Pancreas (tissue), 10 donors: ENCODE measurements at regions not wholly inside any gene's neighbourhood (a gene's known extent, or its start where the extent isn't known, plus 50 kb on each side); places are given as distances from the start of the nearest gene placed in this dataset.

Source experiments
- ATAC-seq, 4 donors: fragments of 200-7000 bp; cut with Tn5 transposase; one replicate each; pipeline versions ENCODE4 v1.8.0 to v1.9.1; 2020; ENCODE audit warnings: mild to moderate bottlenecking in 4 of 4, moderate library complexity in 4 of 4
- DNase-seq, 6 donors: peaks; one replicate each; pipeline ENCODE4 v3.0.0-alpha.2; 2020
- FAIRE-seq: peaks from 2 replicates; lab custom pipeline; 2012; peaks lifted over from hg19 to GRCh38; lab: Jason Lieb, UNC
- H3K27ac ChIP-seq, 4 donors: fragments of 200-600 bp; sonication (generic); 1 replicate in 3 of 4; 2 replicates in 1 of 4; pipeline versions ENCODE4 v1.5.0 to v1.8.0; 2020
- H3K27me3 ChIP-seq, 4 donors: fragments of 200-600 bp; one replicate each; pipeline ENCODE4 v1.8.0; 2021
- H3K36me3 ChIP-seq, 3 donors: fragments of 200-600 bp; sonication (generic) in 1 of 3; one replicate each; pipeline versions ENCODE4 v1.5.0 to v1.8.0; 2020 to 2021
- H3K4me1 ChIP-seq, 3 donors: fragments of 200-600 bp; one replicate each; pipeline ENCODE4 v1.8.0; 2021
- H3K4me3 ChIP-seq, 4 donors: fragments of 200-600 bp; sonication (generic) in 2 of 4; one replicate each; pipeline versions ENCODE4 v1.5.0 to v1.8.0; 2020 to 2021
- H3K9me3 ChIP-seq, 4 donors: fragments of 200-600 bp; one replicate each; pipeline ENCODE4 v1.8.0; 2021
- WGBS, 2 donors: extraction: QIAGEN DNeasy Blood & Tissue Kit; methylation state at CpG; one replicate each; pipeline ENCODE4 v1.1.7; 2013; 5-methylcytosine and 5-hydroxymethylcytosine counted together
- intact Hi-C, 3 donors: fragments of 100-400 bp; cut with DNase I; formaldehyde crosslinking; loops; one replicate each; pipeline versions ENCODE4 v1.11.1 to v1.14.2; 2022
- TF ChIP-seq, protein P1 (sequence below), 4 donors: fragments of 200-600 bp; sonication (generic) in 3 of 4; IDR thresholded peaks; one replicate each; pipeline versions ENCODE4 v1.5.0 to v1.8.0; 2021; ENCODE audit warnings: antibody characterized with exemption in 4 of 4
- donor health status: healthy with polysubstance abuse.
- donor health status: DM: no; HTN: no; CAD: no; lungs with moderate emphysema.
- donor health status: DM: no; HTN: no; CAD: no.
- donor health status: control.
- donor health status: control.
- donor health status: Bipolar disorder and iron deficiency.
- donor health status: DM: yes; HTN: yes; CAD: no.
- donor health status: DM: no; HTN: no; CAD: no.
- donor health status: DM: no; HTN: no; CAD: no.
- donor health status: DM: yes; HTN: yes; CAD: no.

GRCh38 chr6:141728330-141728729 lies 404.4 kb upstream of the GJE1 start:
- TF ChIP-seq, protein P1, sequence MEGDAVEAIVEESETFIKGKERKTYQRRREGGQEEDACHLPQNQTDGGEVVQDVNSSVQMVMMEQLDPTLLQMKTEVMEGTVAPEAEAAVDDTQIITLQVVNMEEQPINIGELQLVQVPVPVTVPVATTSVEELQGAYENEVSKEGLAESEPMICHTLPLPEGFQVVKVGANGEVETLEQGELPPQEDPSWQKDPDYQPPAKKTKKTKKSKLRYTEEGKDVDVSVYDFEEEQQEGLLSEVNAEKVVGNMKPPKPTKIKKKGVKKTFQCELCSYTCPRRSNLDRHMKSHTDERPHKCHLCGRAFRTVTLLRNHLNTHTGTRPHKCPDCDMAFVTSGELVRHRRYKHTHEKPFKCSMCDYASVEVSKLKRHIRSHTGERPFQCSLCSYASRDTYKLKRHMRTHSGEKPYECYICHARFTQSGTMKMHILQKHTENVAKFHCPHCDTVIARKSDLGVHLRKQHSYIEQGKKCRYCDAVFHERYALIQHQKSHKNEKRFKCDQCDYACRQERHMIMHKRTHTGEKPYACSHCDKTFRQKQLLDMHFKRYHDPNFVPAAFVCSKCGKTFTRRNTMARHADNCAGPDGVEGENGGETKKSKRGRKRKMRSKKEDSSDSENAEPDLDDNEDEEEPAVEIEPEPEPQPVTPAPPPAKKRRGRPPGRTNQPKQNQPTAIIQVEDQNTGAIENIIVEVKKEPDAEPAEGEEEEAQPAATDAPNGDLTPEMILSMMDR (IDR thresholded peaks at IDR 0.05) = no peak
- no peak for ATAC-seq
- WGBS, 2 donors = 48 to 55% methylated on average over 4 of the region's 4 CpGs
- no peak overlapping the region for H3K4me3 ChIP-seq
- intact Hi-C loops = no loop called here
- no peaks in the 10 kb centered on the region for H3K4me1 ChIP-seq
- no peak for DNase-seq
- H3K36me3 ChIP-seq = no peaks in the 10 kb centered on the region
- FAIRE-seq = no peak
- no peaks in the 10 kb centered on the region for H3K27me3 ChIP-seq
- peaks cover 0 to 3% (median 0%) of the 10 kb centered on the region in 4 donors for H3K9me3 ChIP-seq
- H3K27ac ChIP-seq = no peak overlapping the region

DNA sequence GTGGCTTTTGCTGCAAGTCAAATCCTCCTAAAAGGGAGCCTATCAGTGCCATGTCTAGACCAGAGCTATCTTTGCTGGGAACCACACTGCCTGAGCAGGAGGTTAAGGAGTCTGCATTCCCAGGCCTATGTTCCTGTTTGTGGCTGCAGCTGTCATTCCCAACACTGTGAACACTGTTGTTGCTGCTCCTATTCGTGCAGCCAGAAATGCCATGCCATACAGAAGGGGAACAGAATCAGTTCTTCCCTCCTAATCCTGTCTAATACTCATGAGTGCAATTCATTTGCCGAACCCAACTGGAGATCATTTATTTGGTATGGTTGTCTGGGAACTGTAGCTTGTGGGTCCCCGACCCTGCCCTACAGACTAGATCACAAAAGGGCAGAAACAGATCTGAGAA lies 406.5 kb upstream of the GJE1 start:
- Histone ChIP-seq H3K4me3 (no peak overlapping the region), H3K36me3 (no peaks in the 10 kb centered on the region), H3K4me1 (no peaks in the 10 kb centered on the region), H3K27me3 (no peaks in the 10 kb centered on the region), H3K27ac (no peak overlapping the region), H3K9me3 (peaks cover 0 to 3% (median 0%) of the 10 kb centered on the region in 4 donors)
- intact Hi-C loops = no loop called here
- WGBS, 2 donors = 51 to 57% methylated on average over 3 of the region's 3 CpGs
- ATAC-seq = no peak
- no peak for FAIRE-seq
- TF ChIP-seq, protein P1 (IDR thresholded peaks at IDR 0.05) = no peak
- no peak for DNase-seq

- Histone ChIP-seq H3K27ac (no peak overlapping the region), H3K9me3 (no peaks in the 10 kb centered on the region), H3K4me1 (no peaks in the 10 kb centered on the region), H3K27me3 (no peaks in the 10 kb centered on the region), H3K4me3 (no peak overlapping the region), H3K36me3 (no peaks in the 10 kb centered on the region)
- DNase-seq (no peak), FAIRE-seq (no peak), ATAC-seq (no peak)
- 59 to 83% methylated on average over 1 of the region's 1 CpG for WGBS, 2 donors
- intact Hi-C loops = no loop called here
- TF ChIP-seq, protein P1 (IDR thresholded peaks at IDR 0.05) = no peak
These were observed 408.0 kb upstream of the GJE1 start for GRCh38 chr6:141724731-141725130.

GRCh38 chr6:141719476-141719875 lies 413.2 kb upstream of the GJE1 start:
- H3K27me3 ChIP-seq = no peaks in the 10 kb centered on the region
- FAIRE-seq = no peak
- H3K9me3 ChIP-seq = no peaks in the 10 kb centered on the region
- H3K4me1 ChIP-seq = no peaks in the 10 kb centered on the region
- no peak overlapping the region for H3K27ac ChIP-seq
- no peak for DNase-seq
- no peak for ATAC-seq
- intact Hi-C loops = no loop called here
- WGBS, 2 donors = 52 to 64% methylated on average over 5 of the region's 5 CpGs
- TF ChIP-seq, protein P1 (IDR thresholded peaks at IDR 0.05) = no peak
- no peaks in the 10 kb centered on the region for H3K36me3 ChIP-seq
- H3K4me3 ChIP-seq = no peak overlapping the region

- no peak overlapping the region for H3K27ac ChIP-seq
- no peaks in the 10 kb centered on the region for H3K36me3 ChIP-seq
- no peaks in the 10 kb centered on the region for H3K9me3 ChIP-seq
- FAIRE-seq = no peak
- no peaks in the 10 kb centered on the region for H3K27me3 ChIP-seq
- H3K4me3 ChIP-seq = no peak overlapping the region
- TF ChIP-seq, protein P1 (IDR thresholded peaks at IDR 0.05) = no peak
- intact Hi-C loops = no loop called here
- ATAC-seq = no peak
- H3K4me1 ChIP-seq = no peaks in the 10 kb centered on the region
- 42 to 54% methylated on average over 3 of the region's 3 CpGs for WGBS, 2 donors
- DNase-seq = no peak
These were observed 427.3 kb upstream of the GJE1 start for GRCh38 chr6:141705431-141705830.
